ENCODE measurements at regions not wholly inside any gene's neighbourhood (a gene's known extent, or its start where the extent isn't known, plus 50 kb on each side); places are given as distances from the start of the nearest gene placed in this dataset.

Small RNA genes in the stretch of these regions (small RNA-seq; reads per million reads assigned to genes)
- 0 reads per million in 2 donors for gene RN7SL601P

Measured in testis (tissue), 2 donors.